Sigmoid colon (tissue), 6 donors: ENCODE measurements at regions not wholly inside any gene's neighbourhood (a gene's known extent, or its start where the extent isn't known, plus 50 kb on each side); places are given as distances from the start of the nearest gene placed in this dataset.

Experiments
- DNase-seq: peaks from one replicate; pipeline ENCODE4 v3.0.0-alpha.2; 2019
- H3K27ac ChIP-seq, 4 donors: fragments of 200-600 bp; sonication (generic); one replicate each; pipeline ENCODE4 v1.5.1; 2016 to 2019; ENCODE audit warnings: mild to moderate bottlenecking in 1 of 4
- H3K27me3 ChIP-seq, 3 donors: fragments of 200-600 bp; sonication (generic); one replicate each; pipeline ENCODE4 v1.5.1; 2019; ENCODE audit warnings: mild to moderate bottlenecking in 1 of 3
- H3K36me3 ChIP-seq, 4 donors: fragments of 200-600 bp; sonication (generic); one replicate each; pipeline ENCODE4 v1.5.1; 2016 to 2019
- H3K4me1 ChIP-seq, 4 donors: fragments of 200-600 bp; sonication (generic); one replicate each; pipeline ENCODE4 v1.5.1; 2017 to 2019
- H3K4me3 ChIP-seq, 4 donors: fragments of 200-600 bp; sonication (generic); one replicate each; pipeline ENCODE4 v1.5.1; 2017 to 2019; ENCODE audit warnings: mild to moderate bottlenecking in 2 of 4, moderate library complexity in 1 of 4
- H3K9me3 ChIP-seq, 4 donors: fragments of 200-600 bp in 3 of 4; sonication (generic) in 3 of 4; one replicate each; pipeline versions ENCODE4 v1.5.1 to v1.6.1; 2013 to 2019
- CTCF ChIP-seq, 4 experiments: fragments of 450-650 bp in 3 of 4; fragments of 200-600 bp in 1 of 4; IDR thresholded peaks; one replicate each; pipeline ENCODE4 v1.5.1; 2016 to 2019; ENCODE audit warnings: antibody characterized with exemption in 4 of 4, mild to moderate bottlenecking in 3 of 4, moderate library complexity in 2 of 4
- EP300 ChIP-seq, 4 donors: sonication (generic); formaldehyde crosslinking; IDR thresholded peaks; one replicate each; pipeline ENCODE4 v1.6.1; 2017; ENCODE audit warnings: antibody characterized with exemption in 4 of 4
- POLR2A ChIP-seq, 2 donors: fragments of 450-650 bp; IDR thresholded peaks; one replicate each; pipeline ENCODE4 v1.6.1; 2016; ENCODE audit warnings: antibody characterized with exemption in 2 of 2, mild to moderate bottlenecking in 2 of 2, moderate library complexity in 2 of 2
- POLR2AphosphoS5 ChIP-seq, 4 donors: sonication (generic); formaldehyde crosslinking; IDR thresholded peaks; one replicate each; pipeline ENCODE4 v1.6.1; 2017; ENCODE audit warnings: antibody characterized with exemption in 4 of 4
- WGBS, 2 donors: extraction: QIAGEN DNeasy Blood & Tissue Kit; methylation state at CpG; one replicate each; pipeline ENCODE4 v1.1.7; 2013; 5-methylcytosine and 5-hydroxymethylcytosine counted together
- intact Hi-C: fragments of 100-400 bp; cut with DNase I; formaldehyde crosslinking; loops from one replicate; pipeline ENCODE4 v1.15.1; 2023
- donor health status: healthy with polysubstance abuse.
- donor health status: healthy.

GRCh38 chr6:137403855-137404254, 90.3 kb downstream of the OLIG3 start:
- Histone ChIP-seq H3K9me3 (peaks cover 0 to 1% (median 0%) of the 10 kb centered on the region in 4 donors), H3K27me3 (no peaks in the 10 kb centered on the region), H3K4me3 (no peak overlapping the region), H3K36me3 (no peaks in the 10 kb centered on the region), H3K27ac (no peak overlapping the region), H3K4me1 (no peaks in the 10 kb centered on the region)
- TF ChIP-seq POLR2AphosphoS5 (IDR thresholded peaks at IDR 0.05) = no peak
- no peak for TF ChIP-seq POLR2A (IDR thresholded peaks at IDR 0.05)
- no peak for TF ChIP-seq CTCF (IDR thresholded peaks at IDR 0.05)
- TF ChIP-seq EP300 (IDR thresholded peaks at IDR 0.05) = no peak
- no peak for DNase-seq
- intact Hi-C loops = no loop called here
- 24 to 70% methylated on average over 2 of the region's 2 CpGs for WGBS, 2 donors

- Histone ChIP-seq H3K27me3 (no peaks in the 10 kb centered on the region), H3K9me3 (peaks cover 0 to 1% (median 0%) of the 10 kb centered on the region in 4 donors), H3K4me3 (no peak overlapping the region), H3K27ac (no peak overlapping the region), H3K4me1 (no peaks in the 10 kb centered on the region), H3K36me3 (no peaks in the 10 kb centered on the region)
- WGBS, 2 donors = 77 to 92% methylated on average over 6 of the region's 6 CpGs
- no peak for DNase-seq
- intact Hi-C loops = no loop called here
- no peak for TF ChIP-seq POLR2A (IDR thresholded peaks at IDR 0.05)
These were observed 90.8 kb downstream of the OLIG3 start for GRCh38 chr6:137403443-137403842.

GRCh38 chr6:137402143-137402680, 92.0 kb downstream of the OLIG3 start:
- Histone ChIP-seq H3K27me3 (no peaks in the 10 kb centered on the region), H3K4me3 (no peak overlapping the region), H3K36me3 (no peaks in the 10 kb centered on the region), H3K27ac (no peak overlapping the region), H3K4me1 (no peaks in the 10 kb centered on the region), H3K9me3 (no peaks in the 10 kb centered on the region)
- WGBS, 2 donors = 29 to 70% methylated on average over 2 of the region's 2 CpGs
- no peak for TF ChIP-seq POLR2A (IDR thresholded peaks at IDR 0.05)
- no peak for TF ChIP-seq EP300 (IDR thresholded peaks at IDR 0.05)
- no peak for TF ChIP-seq POLR2AphosphoS5 (IDR thresholded peaks at IDR 0.05)
- TF ChIP-seq CTCF (IDR thresholded peaks at IDR 0.05) = no peak
- intact Hi-C loops = no loop called here
- no peak for DNase-seq

GRCh38 chr6:137401088-137401487, 93.1 kb downstream of the OLIG3 start:
- TF ChIP-seq POLR2A (IDR thresholded peaks at IDR 0.05) = no peak
- TF ChIP-seq EP300 (IDR thresholded peaks at IDR 0.05) = no peak
- no peak for TF ChIP-seq CTCF (IDR thresholded peaks at IDR 0.05)
- no peak for TF ChIP-seq POLR2AphosphoS5 (IDR thresholded peaks at IDR 0.05)
- H3K36me3 ChIP-seq = no peaks in the 10 kb centered on the region
- no peak for DNase-seq
- no peak overlapping the region for H3K4me3 ChIP-seq
- H3K27me3 ChIP-seq = no peaks in the 10 kb centered on the region
- no peak overlapping the region for H3K27ac ChIP-seq
- no peaks in the 10 kb centered on the region for H3K4me1 ChIP-seq
- intact Hi-C loops = no loop called here
- 79 to 81% methylated on average over 4 of the region's 4 CpGs for WGBS, 2 donors
- no peaks in the 10 kb centered on the region for H3K9me3 ChIP-seq

GRCh38 chr6:137399881-137400443, 94.2 kb downstream of the OLIG3 start:
- no peak for DNase-seq
- Histone ChIP-seq H3K36me3 (no peaks in the 10 kb centered on the region), H3K27me3 (no peaks in the 10 kb centered on the region), H3K4me1 (no peaks in the 10 kb centered on the region), H3K9me3 (no peaks in the 10 kb centered on the region), H3K27ac (no peak overlapping the region), H3K4me3 (no peak overlapping the region)
- TF ChIP-seq POLR2A (IDR thresholded peaks at IDR 0.05) (no peak), EP300 (IDR thresholded peaks at IDR 0.05) (no peak), CTCF (IDR thresholded peaks at IDR 0.05) (no peak), POLR2AphosphoS5 (IDR thresholded peaks at IDR 0.05) (no peak)
- WGBS, 2 donors = 77 to 88% methylated on average over 9 of the region's 9 CpGs
- intact Hi-C loops = no loop called here
